Esophagus squamous epithelium (tissue), 5 donors: ENCODE measurements at regions not wholly inside any gene's neighbourhood (a gene's known extent, or its start where the extent isn't known, plus 50 kb on each side); places are given as distances from the start of the nearest gene placed in this dataset.

ENCODE experiments used
- DNase-seq: peaks from one replicate; lab custom pipeline; 2025; lab: John Stamatoyannopoulos, UW
- H3K27ac ChIP-seq, 4 donors: fragments of 200-600 bp; sonication (generic); one replicate each; pipeline ENCODE4 v1.5.1; 2016 to 2019; ENCODE audit warnings: mild to moderate bottlenecking in 1 of 4
- H3K27me3 ChIP-seq, 4 donors: fragments of 200-600 bp; sonication (generic); 1 replicate in 3 of 4; 2 replicates in 1 of 4; pipeline versions ENCODE4 v1.5.1 to v1.6.0; 2017 to 2021; ENCODE audit warnings: antibody characterized with exemption in 1 of 4
- H3K36me3 ChIP-seq, 3 donors: fragments of 200-600 bp; sonication (generic); one replicate each; pipeline ENCODE4 v1.5.1; 2016 to 2019
- H3K4me1 ChIP-seq, 3 donors: fragments of 200-600 bp; sonication (generic); one replicate each; pipeline ENCODE4 v1.5.1; 2017 to 2019
- H3K4me3 ChIP-seq, 4 donors: fragments of 200-600 bp; sonication (generic); 1 replicate in 3 of 4; 2 replicates in 1 of 4; pipeline ENCODE4 v1.5.1; 2016 to 2019; ENCODE audit warnings: mild to moderate bottlenecking in 2 of 4, moderate library complexity in 1 of 4
- H3K9me3 ChIP-seq, 3 donors: fragments of 200-600 bp; sonication (generic); one replicate each; pipeline ENCODE4 v1.5.1; 2016 to 2019
- POLR2A ChIP-seq, 4 donors: fragments of 450-650 bp; IDR thresholded peaks; one replicate each; pipeline ENCODE4 v1.6.1; 2017; ENCODE audit warnings: antibody characterized with exemption in 4 of 4, mild to moderate bottlenecking in 4 of 4, moderate library complexity in 3 of 4
- WGBS, 2 donors: methylation state at CpG; one replicate each; pipeline ENCODE4 v1.1.5; 2018; 5-methylcytosine and 5-hydroxymethylcytosine counted together
- intact Hi-C: fragments of 100-400 bp; cut with DNase I; formaldehyde crosslinking; loops from one replicate; pipeline ENCODE4 v1.15.0; 2022
- TF ChIP-seq, protein P1 (sequence below), 6 experiments: fragments of 450-650 bp in 4 of 6; fragments of 200-600 bp in 2 of 6; sonication (generic) in 2 of 6; IDR thresholded peaks; one replicate each; pipeline ENCODE4 v1.5.1; 2016 to 2019; ENCODE audit warnings: antibody characterized with exemption in 6 of 6, mild to moderate bottlenecking in 4 of 6, moderate library complexity in 4 of 6
- donor health status: DM: yes; HTN: yes; CAD: no.

DNA sequence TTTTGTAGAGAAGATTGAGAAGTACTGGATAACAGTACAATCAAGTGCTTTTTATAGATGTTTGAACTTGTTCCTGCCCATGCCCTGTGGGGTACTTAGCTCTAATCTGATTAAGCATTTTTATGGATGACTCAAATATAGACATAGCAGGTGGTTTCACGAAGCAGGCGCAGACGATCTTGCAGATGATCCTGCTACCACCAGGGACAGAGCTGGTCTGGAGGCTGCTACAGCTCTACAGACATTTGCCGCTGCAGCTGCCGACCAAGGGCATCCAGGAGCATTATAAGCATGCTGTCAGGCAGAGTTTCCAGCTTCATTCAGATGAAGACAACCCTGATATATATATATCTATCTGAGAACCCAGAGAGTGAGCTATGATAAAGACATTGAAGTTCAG, 650.4 kb downstream of the NXPH1 start:
- Histone ChIP-seq H3K4me3 (no peak overlapping the region), H3K27me3 (no peaks in the 10 kb centered on the region), H3K27ac (no peak overlapping the region), H3K9me3 (no peaks in the 10 kb centered on the region), H3K36me3 (no peaks in the 10 kb centered on the region), H3K4me1 (no peaks in the 10 kb centered on the region)
- no peak for DNase-seq
- 63 to 78% methylated on average over 3 to 5 of the region's 5 CpGs for WGBS, 2 donors
- TF ChIP-seq, protein P1, sequence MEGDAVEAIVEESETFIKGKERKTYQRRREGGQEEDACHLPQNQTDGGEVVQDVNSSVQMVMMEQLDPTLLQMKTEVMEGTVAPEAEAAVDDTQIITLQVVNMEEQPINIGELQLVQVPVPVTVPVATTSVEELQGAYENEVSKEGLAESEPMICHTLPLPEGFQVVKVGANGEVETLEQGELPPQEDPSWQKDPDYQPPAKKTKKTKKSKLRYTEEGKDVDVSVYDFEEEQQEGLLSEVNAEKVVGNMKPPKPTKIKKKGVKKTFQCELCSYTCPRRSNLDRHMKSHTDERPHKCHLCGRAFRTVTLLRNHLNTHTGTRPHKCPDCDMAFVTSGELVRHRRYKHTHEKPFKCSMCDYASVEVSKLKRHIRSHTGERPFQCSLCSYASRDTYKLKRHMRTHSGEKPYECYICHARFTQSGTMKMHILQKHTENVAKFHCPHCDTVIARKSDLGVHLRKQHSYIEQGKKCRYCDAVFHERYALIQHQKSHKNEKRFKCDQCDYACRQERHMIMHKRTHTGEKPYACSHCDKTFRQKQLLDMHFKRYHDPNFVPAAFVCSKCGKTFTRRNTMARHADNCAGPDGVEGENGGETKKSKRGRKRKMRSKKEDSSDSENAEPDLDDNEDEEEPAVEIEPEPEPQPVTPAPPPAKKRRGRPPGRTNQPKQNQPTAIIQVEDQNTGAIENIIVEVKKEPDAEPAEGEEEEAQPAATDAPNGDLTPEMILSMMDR (IDR thresholded peaks at IDR 0.05), result no peak
- TF ChIP-seq POLR2A (IDR thresholded peaks at IDR 0.05), result no peak
- intact Hi-C loops, result no loop called here

DNA sequence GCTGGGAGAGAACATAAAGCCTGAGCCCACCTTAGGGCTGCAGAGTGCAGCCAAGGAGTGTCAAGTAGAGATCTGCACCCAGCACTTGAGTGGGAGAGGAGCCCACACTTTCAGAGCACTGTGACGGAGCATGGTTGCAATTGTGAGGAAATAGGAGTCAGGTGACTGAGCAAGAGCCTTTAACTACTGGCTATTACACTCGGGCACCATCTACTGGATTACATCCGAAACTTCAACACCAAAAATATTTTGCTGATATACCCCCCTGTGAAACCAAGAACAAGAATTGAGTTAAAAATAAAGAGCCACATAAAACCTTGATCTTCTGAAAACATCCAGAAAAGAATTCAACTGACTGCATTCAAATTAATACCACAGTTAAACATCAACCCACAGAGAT, 657.9 kb downstream of the NXPH1 start:
- no peak overlapping the region for H3K27ac ChIP-seq
- intact Hi-C loops, result no loop called here
- WGBS, 2 donors, result 74 to 87% methylated on average over 3 of the region's 3 CpGs
- TF ChIP-seq POLR2A (IDR thresholded peaks at IDR 0.05), result no peak
- TF ChIP-seq, protein P1 (IDR thresholded peaks at IDR 0.05), result no peak
- no peak overlapping the region for H3K4me3 ChIP-seq
- no peak for DNase-seq
- H3K9me3 ChIP-seq, result no peaks in the 10 kb centered on the region
- H3K27me3 ChIP-seq, result no peaks in the 10 kb centered on the region
- H3K4me1 ChIP-seq, result no peaks in the 10 kb centered on the region
- no peaks in the 10 kb centered on the region for H3K36me3 ChIP-seq

DNA sequence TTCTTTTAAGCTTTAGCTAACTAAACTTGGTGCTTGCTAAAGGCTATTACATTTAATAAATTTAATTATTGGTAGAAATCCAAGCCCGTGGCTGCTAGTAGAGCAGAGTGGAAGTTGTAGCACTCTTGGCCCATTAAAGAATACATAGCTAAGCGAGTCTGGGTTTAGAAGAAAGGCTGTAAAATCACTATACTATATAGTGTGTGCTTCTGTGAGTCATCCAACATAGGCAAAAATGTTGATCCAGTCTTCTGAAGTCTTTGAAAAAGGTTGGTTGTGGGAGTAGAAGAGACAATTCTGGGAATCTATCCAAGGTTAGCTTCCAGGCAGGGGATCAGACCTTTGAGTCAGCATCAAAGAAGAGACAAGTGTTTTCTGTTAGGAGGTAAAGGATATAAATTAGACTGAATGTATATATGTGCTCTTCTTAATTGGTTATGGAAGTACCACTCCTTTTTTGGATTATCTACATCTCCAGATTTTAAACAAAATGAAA, 664.2 kb downstream of the NXPH1 start:
- Histone ChIP-seq H3K9me3 (no peaks in the 10 kb centered on the region), H3K36me3 (no peaks in the 10 kb centered on the region), H3K27ac (no peak overlapping the region), H3K27me3 (no peaks in the 10 kb centered on the region), H3K4me1 (no peaks in the 10 kb centered on the region), H3K4me3 (no peak overlapping the region)
- intact Hi-C loops, result no loop called here
- no peak for DNase-seq
- WGBS, 2 donors, result 45 to 57% methylated on average over 2 of the region's 2 CpGs
- no peak for TF ChIP-seq POLR2A (IDR thresholded peaks at IDR 0.05)
- TF ChIP-seq, protein P1 (IDR thresholded peaks at IDR 0.05), result no peak

DNA sequence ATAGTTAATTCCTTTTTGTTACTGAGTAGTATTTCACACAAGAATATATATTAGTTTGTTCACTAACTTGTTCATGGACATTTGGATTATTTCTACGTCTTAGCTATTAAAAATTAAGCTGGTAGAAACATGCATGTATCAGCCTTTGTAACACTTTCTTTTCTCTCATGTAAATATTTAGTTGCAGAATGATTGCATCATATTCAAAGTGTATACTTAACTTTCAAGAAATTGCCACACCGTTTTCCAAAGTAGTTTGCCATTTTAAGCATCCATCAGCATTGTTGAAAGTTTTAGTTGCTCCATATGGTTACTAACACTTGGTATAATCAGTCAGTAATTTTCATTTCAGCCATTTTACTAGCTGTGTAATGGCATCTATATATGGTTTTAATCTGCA, 666.9 kb downstream of the NXPH1 start:
- 38 to 48% methylated on average over 2 of the region's 2 CpGs for WGBS, 2 donors

DNA sequence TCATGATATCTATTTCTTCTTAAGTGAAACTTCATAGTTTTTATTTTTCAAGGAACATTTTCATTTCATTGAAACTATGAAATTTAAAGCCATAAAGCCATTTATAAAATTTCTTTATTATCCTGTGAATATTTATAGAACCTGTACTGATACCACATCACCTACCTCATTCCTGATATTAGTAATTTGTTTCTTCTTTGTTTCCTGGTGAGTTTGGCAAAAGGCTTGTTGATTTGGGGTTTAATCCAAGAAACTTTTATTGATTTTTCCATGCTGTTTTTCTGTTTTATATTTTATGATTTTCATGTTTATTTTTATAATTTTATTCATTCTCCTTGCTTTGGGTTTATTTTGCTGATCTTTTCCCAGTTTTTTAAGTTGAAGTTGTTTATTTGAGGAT, 669.4 kb downstream of the NXPH1 start:
- Histone ChIP-seq H3K27me3 (no peaks in the 10 kb centered on the region), H3K9me3 (peaks cover 0 to 4% (median 4%) of the 10 kb centered on the region in 3 donors), H3K4me3 (no peak overlapping the region), H3K4me1 (no peaks in the 10 kb centered on the region), H3K27ac (no peak overlapping the region), H3K36me3 (no peaks in the 10 kb centered on the region)
- DNase-seq, result no peak
- intact Hi-C loops, result no loop called here
- TF ChIP-seq, protein P1 (IDR thresholded peaks at IDR 0.05), result no peak
- TF ChIP-seq POLR2A (IDR thresholded peaks at IDR 0.05), result no peak

More for the DNA sequence above, 666.9 kb downstream of the NXPH1 start:
- H3K4me1 ChIP-seq, result no peaks in the 10 kb centered on the region
- no peak for DNase-seq
- H3K36me3 ChIP-seq, result no peaks in the 10 kb centered on the region
- H3K9me3 ChIP-seq, result no peaks in the 10 kb centered on the region
- no peak overlapping the region for H3K27ac ChIP-seq
- no peak overlapping the region for H3K4me3 ChIP-seq
- no peaks in the 10 kb centered on the region for H3K27me3 ChIP-seq
- TF ChIP-seq, protein P1 (IDR thresholded peaks at IDR 0.05), result no peak
- no peak for TF ChIP-seq POLR2A (IDR thresholded peaks at IDR 0.05)
- intact Hi-C loops, result no loop called here
